AG08396 (cell line): ENCODE measurements at regions not wholly inside any gene's neighbourhood (a gene's known extent, or its start where the extent isn't known, plus 50 kb on each side); places are given as distances from the start of the nearest gene placed in this dataset.

Experiments
- DNase-seq: peaks from one replicate; pipeline ENCODE4 v3.0.0; 2012; ENCODE audit warnings: low spot score, mixed read lengths

DNA sequence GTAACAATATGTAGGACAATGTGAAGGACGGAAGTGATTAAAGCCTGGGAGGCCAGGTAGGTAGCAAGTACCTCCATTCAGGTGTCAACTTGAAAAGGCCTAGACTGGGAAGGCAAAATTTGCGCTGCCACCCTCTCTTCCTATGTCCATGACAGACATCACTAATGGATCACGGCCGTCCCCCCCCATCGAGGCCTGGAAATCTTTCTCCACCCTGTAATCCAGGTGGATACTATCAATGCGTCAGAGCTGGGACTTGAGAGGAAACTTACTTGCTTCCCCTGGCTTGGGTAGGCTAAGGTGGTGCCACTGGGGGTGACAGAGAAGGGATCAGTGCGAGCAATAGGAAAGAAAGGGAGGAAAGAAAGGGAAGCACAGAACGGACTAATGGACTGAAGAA lies 156.1 kb downstream of the SALL1 start:
- DNase-seq: no peak

DNA sequence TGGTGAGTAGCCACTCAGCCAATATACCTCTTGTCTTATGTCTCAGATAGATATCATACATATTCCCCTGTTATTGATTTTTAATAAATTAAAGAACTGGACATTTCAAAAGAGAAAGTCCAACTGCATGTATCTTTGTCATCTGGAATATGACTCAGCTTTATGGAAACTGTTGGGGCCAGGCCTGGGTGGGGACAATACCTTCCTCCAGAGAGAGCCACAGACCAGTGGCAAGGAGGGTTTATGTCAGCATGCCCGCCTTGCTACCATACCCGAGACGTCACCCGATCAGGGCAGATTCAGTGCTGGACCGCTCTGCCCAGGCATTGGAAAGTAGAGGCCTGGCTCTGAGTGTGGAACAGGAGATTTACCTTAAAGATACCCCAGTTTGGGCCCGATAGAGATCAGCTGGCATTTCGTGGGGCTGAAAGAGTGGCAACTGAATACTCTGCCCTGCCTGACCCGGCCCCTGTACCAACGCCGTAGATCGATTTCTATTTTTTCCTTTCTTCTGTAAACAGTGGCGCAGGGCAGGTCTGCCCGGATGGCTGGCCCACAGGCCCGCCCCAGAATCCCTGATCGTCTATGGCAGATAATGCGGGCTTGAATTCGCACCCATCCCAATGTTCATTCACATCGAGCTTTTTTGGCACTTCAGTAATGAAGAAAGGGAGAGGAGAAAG lies 158.6 kb downstream of the SALL1 start:
- no peak for DNase-seq

DNA sequence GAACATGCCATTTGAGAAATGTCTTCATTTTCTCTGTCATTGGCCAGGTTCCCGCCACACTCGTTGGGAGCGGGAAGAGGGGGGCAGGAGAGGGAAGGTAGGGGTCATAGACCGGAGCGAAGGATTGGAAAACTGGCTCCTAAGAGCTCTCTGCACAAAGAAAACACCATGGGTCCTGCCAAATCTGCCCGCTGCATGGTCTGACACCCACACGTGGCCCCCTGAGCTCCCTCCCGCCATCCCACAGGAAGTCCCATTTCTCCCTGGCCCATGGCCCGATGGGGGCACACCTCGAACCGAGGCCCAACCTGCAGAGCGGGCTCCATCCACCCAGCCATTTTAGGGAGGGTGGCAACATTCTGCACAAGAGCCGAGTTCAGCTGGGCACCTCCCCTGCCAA lies 159.6 kb downstream of the SALL1 start:
- DNase-seq: no peak

DNA sequence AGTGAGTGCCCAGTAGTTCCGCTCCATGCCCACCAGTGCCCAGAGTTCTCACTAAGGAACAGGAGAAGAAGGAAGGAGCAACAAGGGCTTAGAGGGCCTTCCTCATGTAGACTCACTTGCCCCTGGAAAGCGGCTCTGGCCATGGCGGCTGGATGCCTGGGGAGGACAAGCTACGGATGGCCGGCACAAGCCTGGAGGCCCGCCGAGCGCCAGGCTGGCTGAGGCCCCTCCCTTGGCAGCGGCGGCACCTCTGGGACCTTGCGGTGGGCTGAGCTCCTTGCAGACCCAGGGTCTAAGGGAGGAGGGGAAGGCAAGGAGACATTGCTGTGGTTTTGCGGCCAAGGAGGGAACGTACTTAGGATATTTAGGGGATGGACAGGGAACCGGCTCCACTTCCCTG lies 160.1 kb downstream of the SALL1 start:
- no peak for DNase-seq

DNA sequence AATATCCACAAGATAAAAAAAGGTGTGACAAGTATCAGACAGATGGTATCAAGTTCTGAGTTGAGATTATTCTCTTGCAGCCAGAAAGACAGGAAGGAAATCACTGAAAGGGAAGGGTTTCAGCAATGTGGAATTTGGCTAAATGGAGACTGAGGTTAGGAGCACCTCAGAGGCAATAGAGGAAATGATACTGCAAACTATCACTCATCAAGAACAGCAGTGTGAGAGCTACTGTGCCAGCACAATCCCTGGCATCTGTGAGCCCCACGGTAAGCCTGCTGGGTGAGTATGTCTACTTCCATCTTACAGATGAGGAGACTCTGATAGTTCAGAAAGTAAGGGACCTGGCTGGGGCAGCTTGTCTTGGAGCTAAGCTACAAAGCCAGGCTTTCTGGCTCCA lies 162.0 kb downstream of the SALL1 start:
- no peak for DNase-seq

DNA sequence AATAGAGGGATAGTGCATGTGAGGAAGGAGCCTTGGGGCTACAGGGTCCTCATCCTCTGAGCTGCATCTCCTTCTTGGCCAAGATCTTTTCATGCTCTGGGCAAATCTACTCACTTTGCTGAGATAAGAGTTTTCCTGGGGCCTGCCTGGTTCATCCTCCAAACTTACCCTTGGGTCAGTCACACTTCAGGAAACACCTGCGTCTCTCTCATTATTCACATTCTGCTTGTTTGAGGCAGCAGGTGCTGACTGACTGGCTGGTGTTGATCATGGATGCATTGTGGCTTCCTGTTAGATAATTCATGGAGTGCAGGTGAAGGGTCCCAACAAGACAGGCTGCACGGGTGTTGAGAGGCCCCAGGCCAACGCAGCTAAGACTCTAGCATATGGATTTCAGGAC lies 162.6 kb downstream of the SALL1 start:
- DNase-seq: no peak

DNA sequence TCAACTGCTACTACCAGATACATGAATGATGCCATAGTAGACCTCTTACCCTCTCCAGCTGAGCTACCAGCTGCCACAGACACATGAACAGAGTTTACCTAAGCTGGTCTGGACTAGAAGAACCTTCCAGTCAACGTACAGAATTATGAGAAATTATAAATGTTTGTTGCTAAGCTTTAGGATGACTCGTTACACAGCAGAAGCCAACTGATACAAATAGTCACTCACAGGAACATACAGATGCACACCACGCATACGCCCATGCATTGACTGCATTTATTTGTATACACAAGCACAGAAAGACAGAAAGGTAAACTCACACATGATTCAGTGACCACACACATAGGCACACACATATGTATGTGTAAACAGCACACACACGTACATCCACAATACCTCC lies 164.6 kb downstream of the SALL1 start:
- no peak for DNase-seq

DNA sequence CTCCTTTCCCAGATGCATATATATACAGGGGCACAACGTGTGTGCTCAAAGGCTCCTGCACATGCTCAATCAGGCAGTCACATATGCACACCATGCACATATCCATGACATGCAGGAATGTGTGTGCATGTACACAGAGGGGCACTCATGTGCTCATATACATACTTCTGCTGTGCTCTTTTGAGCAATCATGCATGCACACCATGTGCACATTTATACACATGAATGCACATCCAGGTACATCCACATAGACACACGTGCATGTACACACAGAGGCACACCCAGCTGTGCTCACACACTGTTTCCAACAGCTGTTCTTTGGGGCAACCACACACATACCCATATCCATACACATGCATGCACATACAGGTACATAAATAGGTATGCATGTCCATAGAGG lies 165.3 kb downstream of the SALL1 start:
- no peak for DNase-seq

DNA sequence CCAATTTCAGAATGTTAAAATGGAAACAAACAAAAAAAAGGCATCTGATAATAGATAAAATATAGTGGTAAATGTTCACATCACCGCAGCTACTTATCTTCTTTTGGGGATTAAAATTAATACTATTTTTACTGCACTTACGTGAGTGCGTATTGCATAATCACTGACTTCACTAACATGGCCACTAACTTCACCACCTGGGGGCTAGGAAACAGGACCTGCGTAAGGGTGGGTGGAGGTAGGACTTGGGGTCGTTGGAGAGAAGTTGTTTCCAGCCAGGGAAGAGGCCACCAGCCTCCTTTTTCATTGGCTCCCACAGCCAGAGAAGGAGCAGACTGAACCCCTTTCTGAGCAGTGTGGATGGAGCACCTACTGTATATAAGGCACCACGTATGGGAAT lies 166.4 kb downstream of the SALL1 start:
- DNase-seq: no peak

DNA sequence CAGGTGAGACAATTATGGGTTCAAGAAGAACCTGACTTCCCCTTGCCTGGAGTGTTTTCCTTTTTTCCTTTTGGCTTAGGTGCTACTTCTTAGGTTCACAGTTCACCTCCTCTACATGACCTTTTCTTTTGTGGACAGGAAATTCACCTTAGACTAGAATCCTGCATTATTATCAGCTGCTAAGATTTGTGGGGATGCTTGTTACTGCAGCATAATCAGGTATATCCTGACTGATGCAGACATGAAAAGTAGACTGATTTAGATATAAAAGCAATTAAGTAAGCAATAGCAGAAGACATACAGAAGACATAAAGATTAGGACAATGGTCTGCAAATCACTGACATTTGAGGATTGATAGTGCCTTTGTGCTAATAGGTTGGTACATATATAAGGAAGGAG lies 168.3 kb downstream of the SALL1 start:
- no peak for DNase-seq

DNA sequence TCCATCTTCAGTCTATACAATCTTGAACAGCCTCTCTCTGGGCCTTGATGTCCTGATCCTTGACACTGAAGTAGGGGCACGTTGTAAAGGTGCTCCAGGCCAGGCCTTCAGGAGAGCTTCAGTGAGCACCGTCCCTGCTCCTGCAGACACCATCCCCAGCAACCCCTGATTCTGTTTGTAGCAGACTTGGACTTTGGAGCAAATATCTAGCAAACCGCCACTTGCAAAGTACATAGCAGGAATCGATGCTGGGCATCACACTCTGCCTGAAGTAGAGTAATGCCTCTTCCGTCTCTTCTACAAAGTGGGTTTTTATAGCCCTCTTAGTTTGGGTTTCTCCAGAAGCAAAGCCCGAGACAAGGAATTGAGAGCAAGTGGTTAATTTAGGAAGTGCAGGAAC lies 169.1 kb downstream of the SALL1 start:
- no peak for DNase-seq

DNA sequence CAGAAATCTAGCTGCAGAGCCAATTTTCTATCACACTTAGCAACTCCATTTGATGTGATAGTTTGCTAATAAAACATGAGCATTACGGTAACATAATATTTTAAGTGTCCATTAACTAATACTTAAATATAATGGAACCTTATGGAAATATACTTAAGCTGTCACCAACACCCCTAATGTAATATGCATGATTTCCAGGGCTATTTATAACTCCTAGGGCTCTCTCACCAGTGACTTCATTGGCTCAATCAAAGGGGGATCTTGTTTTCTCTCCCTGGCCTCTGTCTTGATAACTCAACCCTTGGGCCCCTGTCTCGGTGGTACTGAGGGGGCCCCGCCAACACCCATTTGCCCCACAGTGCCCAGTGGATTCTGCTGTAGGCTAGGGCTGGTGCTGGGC lies 170.4 kb downstream of the SALL1 start:
- DNase-seq: no peak

DNA sequence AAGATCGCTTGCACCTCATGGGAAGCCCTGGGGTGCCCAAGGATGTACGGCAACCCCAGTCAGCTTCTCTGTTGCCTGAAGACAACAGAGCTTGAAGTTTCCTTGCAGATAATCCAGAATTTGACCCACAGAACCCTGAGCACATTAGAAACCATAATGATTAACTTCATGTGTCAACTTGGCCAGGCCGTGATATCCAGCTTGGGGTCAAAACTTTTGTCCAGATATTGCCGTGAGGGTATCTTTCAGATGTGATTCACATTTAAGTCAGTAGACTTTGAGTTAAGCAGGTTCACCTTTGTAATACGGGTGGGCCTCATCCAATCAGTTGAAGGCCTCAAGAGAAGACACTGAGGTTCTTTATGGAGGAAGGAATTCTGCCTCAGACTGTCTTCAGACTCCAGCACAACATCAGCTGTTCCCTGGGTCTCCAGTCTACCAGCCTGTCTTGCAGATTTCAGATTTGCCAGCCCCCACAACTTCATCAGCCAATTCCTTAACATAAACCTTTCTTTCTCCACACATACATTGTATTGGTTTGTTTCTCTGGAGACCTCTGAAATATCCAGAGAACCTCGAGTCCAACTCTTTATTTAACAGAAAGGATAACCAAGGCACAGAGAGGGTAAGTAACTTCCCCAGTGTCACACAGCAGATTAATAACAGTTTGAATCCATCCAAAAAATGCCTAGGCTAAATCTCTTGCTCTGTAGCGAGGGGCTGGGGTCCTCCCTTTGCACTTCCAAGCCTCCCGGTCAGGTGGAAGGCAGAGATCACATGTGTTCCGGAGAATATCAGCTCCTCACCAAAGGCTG lies 171.1 kb downstream of the SALL1 start:
- no peak for DNase-seq

DNA sequence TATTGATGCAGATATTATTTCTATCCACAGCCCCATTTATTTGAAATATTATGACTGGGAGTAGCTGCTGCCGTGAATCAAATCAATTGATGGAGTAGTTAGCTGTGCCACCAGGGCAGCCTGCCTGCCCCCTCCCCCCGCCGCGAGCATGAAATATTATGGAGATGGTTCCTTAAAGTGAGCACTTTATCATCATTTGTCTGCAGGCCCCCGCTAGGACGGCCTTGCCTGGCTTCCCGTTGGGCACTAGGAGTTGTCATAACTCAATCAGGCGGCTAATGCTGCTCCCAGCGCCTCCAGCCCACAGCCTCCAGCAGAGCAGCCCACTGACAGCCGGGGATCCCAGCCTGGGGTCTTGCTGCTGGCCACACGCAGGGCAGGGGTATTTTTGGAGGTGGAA lies 173.9 kb downstream of the SALL1 start:
- no peak for DNase-seq

DNA sequence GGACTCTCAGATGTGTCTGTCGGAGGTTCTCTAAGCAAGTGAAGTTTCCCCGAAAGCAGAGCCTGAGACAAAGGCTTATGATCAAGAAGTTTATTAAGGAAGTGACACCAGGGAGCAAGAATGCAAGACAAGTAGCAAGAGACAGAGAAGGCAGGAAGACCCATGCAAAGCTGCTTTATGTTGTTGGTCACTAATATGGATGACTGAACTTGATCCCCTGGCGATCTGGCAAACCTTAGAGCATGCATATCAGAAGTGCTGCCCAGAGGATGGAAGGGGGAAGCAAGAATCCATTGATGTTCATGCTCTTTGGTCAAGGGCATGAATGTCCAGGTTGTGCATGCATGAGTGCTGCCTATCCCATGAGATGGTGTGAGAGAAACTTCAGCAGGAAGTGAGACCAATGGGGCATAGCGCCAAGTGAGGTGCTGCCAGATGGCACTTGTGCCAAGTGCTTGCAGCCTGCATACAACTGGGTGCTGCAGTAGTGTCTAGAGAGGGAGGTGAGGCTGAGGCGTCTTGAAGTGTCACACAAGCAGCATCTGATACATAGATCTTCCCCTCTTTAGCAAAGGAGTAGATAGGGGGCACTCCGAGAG lies 176.5 kb downstream of the SALL1 start:
- no peak for DNase-seq

DNA sequence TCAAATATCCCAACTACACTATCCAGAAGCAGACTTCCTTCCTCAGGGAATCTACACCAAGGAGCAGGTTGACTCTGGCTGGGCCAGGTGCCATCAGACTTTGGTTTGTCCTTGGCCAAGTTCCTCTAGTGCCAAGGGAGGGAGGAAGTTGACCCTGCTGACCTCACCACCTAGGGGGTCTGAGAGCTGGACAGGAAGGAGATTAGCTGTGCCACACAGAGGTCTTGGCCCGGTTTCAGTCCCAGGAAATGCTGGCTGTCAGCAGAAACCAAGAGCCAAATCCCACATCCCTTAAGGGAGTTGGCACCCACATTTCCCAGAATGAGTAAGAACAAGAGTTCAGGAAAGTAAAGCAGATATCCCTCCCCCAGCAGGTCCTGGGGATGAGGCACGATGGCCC lies 178.2 kb downstream of the SALL1 start:
- DNase-seq: no peak

DNA sequence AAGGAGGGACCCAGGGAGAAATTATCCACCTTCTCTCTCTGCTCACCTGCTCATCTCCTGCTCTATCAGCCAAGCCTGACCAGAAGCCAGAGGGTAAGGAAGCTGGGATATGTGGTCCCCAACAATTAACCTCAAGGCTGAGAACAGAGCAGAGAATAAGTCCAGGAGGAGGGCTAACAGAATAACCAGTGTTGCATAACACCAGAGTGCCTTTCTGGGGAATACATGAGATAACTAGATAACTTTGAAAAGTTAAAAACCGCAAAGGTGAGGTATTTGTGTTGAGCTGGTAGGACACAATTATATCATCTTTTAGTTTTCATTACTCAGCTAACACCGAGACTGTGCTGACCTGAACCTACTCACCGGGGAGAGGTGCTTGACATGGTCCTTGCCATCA lies 180.8 kb downstream of the SALL1 start:
- no peak for DNase-seq

DNA sequence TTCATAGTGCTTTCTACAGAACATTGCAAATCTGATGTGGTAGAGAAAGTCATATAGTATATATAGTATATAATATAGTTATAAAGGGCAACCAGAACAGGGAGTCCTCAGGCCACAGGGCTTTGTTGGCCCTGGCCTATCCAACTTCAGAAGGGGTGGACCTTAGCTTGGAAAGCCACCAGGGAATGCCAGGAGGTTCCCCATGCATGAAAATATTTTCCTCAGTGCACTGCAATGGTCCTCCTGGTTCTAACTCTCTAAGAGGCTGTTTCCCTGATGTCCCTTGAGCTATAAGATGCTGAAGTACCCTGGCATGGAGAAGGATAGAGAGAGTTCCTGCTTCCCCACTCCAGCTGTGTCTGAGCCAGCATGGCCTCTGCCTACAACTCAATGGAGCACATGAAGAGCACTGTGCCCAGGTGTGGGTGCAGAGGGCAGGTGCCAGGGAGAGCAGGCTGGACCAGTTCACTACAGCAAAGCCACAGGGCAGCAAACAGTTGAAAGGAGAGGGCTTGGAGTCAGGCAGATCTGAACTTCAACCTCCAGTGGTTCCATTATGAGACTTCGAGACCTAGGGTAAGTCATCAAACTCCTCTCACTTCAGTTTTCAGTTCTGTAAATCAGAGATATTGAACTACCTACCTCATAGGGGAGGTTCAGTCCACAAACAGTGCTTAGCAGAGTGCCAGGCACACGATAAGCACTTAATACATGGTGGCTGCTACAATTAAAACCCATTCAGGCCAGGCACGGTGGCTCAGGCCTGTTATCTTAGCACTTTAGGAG lies 183.1 kb downstream of the SALL1 start:
- DNase-seq: no peak

DNA sequence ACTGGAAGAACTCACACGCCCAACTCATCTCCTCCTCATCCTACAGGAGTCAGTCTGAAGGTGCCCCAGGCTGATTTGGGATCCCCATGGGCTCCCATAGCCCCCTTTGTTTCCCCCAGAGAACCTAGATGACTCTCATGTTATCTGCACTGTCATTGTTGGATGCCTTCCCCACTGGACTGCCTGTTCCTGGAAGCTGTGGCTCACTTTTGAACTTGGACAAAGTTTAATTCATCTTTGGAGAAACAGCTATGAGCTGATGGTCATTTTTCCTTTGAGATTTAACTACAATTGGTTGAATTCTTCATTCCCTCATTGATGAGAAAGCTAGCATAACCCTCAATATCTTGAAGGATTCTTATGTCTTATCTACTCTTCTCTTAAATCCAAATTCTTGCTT lies 186.6 kb downstream of the SALL1 start:
- DNase-seq: no peak

DNA sequence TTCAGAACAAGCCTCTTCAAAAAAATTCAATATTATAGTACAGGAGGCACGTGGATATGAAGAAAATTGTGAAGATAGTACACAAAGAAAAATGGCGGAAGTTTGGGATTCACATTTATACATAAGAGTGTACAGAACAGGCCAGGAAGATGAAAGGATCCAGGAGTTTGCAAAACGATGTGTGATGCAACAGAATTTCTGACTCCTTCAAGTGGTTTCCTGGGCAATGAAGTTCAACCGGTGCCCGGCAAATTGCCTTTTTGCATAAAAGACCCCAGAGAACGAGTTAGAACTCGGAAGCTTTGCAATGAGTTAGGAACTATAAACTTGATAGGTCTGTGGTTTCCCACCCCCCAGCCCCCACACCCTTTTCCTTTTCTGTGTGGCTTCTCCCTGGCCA lies 189.1 kb downstream of the SALL1 start:
- DNase-seq: no peak

DNA sequence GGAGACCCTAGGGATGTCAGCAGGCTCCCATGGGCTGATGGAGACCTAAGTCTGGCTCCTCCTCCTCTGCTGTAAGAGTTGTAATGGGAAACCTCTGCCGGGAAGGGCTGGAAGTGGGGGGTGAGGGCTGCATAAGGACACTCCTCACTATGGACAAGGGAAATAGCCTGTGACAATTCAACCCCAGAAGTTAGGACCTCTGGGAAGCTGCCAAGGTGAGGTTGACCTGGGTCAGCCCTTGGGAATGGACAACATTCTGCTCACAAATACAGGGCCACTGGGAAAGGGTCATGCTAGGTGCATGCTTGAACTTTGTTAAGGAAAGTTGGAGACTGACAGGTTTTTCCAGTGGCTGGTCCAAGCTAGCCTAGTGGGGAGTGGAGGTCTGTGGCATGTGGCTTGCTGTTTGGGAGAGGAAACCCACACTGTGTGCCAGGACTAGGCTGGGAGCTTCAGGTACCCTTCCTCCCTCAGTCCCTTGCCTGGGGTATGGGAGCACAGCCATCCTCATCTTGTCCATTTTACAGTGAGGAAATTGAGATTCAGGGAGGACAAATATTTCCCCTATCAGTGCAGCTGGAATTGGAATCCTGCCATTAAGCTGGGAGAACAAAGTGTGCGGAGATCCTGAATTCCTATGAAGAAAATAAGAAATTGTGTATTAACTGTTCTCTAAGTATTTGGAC lies 190.4 kb downstream of the SALL1 start:
- no peak for DNase-seq

DNA sequence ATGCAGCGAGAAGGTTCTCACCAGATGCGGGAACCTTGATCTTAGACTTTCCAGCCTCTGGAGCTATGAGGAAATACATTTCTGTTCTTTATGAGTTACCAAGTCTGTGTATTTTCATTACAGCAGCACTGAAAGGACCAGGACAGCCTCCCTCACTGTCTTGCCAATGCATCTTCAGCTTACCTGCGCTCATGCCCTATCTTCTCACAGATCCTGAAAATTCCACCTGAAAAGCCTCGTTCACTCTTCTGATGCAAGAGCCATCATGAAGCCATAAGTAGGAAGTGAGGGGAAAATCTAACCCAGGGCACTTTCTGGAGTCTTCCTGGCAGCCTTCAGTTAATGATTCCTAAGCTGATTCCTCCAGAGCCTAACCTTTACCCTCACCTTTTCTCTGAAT lies 194.0 kb downstream of the SALL1 start:
- no peak for DNase-seq
